NCI-H510A treated with DMSO at 0.1 percent for 48 hours (cell line): ENCODE measurements at regions not wholly inside any gene's neighbourhood (a gene's known extent, or its start where the extent isn't known, plus 50 kb on each side); places are given as distances from the start of the nearest gene placed in this dataset.

Source experiments
- DNase-seq: peaks from one replicate; lab custom pipeline; 2025; lab: John Stamatoyannopoulos, UW

DNA sequence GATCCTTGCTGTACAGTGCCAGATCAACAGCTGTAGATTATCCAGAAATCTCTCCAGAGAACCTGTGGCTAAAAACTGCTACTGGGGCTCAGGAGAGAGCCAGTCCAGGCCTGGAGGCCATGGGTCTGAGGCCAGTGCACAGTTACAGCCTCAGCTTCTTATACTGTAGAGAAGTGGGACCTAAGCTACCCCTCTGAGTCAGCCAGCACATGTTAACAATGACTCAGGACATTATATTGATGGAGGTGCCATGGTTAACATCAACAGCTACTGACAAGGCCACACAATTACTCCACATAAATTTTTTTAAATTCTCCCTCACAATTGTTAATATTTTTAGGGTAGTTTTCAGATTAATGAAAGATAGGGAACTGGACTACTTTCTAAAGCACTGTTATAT, 138.5 kb downstream of the RBM26 start:
- DNase-seq = no peak

- DNase-seq = no peak
These were observed 147.6 kb downstream of the RBM26 start for GRCh38 chr13:79258489-79258888.

- DNase-seq = no peak
These were observed 159.5 kb downstream of the RBM26 start for GRCh38 chr13:79246578-79246949.

DNA sequence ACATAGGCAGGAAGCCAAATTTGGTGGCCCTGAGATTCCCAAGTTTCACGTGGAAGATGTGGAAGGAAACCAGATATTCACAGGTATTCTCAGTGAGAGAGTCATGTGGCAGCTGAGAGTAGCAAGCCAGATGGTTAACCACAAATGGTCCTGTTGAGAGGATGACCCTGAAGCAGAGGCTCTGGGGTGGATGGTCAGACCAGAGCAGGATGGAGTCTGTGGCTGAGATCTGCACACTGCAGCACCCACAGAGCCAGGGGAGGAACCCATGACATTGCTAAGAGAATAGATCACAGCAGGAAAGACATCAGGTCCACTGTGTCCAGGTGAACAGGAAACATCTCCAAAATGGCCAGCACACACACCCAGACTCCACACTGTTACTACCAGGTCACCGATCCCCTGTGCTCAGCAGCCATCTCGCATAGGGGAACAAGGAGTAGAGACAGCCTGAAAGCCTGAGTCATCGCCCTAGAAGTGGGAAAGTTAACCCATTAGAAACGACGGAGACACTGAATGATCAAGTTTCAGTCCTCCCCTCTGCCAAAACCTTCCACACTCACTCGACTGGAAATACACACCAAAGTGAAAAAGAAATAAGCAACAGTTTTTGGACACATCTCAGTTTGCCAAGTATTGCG, 160.0 kb downstream of the RBM26 start:
- no peak for DNase-seq

GRCh38 chr13:79241697-79242096, 164.4 kb downstream of the RBM26 start:
- DNase-seq = no peak

- no peak for DNase-seq
These were observed 168.1 kb downstream of the RBM26 start for GRCh38 chr13:79237981-79238380.

GRCh38 chr13:79231887-79232286, 174.2 kb downstream of the RBM26 start:
- DNase-seq = no peak

- DNase-seq = no peak
These were observed 176.3 kb downstream of the RBM26 start for GRCh38 chr13:79229761-79230160.

GRCh38 chr13:79228972-79229371, 177.1 kb downstream of the RBM26 start:
- DNase-seq = no peak

- DNase-seq = no peak
These were observed 178.6 kb downstream of the RBM26 start for GRCh38 chr13:79227418-79227817.

- DNase-seq = no peak
These were observed 179.1 kb downstream of the RBM26 start for GRCh38 chr13:79226938-79227337.

GRCh38 chr13:79226250-79226649, 179.8 kb downstream of the RBM26 start:
- no peak for DNase-seq

DNA sequence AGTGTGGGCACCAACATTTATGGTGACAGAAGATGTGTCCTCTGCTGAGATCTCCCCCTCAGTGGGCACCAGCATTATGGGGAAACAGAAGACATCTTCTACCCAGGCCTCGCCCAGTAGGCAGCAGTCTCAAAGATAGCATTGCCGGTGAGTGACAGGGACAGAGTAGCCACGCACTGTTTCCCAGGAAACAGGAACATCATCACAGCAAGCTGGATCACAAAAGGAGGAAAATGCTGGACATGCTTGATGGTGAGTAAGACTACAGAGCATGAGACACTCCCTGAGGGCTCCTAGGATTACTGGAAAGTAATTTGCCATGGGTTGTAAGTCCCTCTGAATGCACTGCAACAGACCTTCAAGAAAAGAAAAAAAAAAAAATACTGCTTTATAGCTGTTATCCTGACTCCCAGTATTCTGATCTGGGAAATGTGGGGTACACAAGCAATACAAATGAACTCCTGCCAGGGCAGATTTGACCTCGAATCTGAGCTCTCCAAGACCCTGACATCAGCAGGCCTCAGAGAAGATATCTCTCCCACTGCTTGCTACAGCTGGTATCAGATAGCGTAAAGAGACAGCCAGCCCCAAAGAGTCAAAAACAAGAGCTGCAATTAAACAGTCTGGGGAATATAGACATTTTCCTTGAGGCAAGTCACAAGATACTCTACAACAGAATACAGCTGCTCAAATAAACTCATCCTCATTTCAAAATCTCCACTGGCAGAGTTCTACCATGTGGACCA, 180.4 kb downstream of the RBM26 start:
- DNase-seq = no peak

DNA sequence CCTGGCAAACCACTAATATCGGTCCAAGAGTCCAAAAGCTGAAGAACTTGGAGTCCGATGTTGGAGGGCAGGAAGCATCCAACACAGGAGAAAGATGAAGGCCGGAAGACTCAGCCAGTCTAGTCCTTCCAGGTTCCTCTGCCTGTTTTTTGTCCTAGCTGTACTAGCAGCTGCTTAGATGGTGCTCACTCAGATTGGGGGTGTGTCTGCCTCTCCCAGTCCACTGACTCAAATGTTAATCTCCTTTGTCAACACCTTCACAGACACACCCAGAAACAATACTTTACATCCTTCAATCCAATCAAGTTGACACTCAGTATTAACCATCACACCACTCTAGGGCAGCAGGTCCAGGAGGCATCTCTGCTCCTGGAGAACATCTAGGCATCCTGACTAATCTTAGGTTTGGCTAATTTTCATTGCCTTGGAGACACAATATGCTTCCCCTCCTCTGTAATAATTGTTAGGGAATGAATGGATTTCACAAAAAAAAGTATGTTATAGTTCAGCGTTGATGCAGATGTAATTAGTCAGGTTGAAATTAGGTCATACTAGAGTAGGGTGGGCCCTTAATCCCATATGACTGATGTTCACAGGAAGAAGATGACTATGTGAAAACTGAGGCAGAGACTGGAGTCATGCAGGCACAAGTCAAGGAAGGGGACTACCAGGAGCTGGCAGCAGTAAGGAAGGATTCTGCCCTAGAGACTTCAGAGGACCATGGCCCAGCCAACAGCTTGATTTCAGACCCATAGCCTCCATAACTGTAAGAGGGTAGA, 183.4 kb downstream of the RBM26 start:
- DNase-seq = no peak

DNA sequence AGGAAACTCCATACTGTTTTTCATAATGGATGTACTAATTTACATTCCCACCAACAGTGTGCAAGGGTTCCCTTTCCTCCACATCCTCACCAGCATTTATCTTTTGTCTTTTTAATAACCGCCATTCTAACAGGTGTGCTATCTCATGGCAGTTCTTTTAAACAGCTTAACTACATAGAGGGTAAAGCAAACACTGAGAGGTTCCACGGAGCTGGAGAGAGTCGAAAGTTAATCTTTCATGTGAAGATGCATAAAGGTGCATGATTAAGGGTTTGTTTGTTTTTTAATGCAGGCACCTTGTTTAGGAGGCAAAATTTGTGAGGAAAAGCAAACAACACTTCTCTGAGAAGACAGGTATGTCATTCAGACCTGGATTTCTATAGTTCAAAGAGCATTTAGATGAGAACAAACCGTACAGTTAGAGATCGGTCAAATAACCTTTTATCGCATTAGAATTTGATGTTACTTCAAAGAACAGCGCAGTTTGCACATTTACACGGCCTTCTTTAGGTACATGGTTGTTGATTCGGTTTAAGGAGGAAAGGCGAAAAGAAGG, 193.9 kb downstream of the RBM26 start:
- peak; percentile 14 for DNase-seq

GRCh38 chr13:79211377-79211776, 194.7 kb downstream of the RBM26 start:
- no peak for DNase-seq

- no peak for DNase-seq
These were observed 208.1 kb downstream of the RBM26 start for GRCh38 chr13:79197933-79198332.

DNA sequence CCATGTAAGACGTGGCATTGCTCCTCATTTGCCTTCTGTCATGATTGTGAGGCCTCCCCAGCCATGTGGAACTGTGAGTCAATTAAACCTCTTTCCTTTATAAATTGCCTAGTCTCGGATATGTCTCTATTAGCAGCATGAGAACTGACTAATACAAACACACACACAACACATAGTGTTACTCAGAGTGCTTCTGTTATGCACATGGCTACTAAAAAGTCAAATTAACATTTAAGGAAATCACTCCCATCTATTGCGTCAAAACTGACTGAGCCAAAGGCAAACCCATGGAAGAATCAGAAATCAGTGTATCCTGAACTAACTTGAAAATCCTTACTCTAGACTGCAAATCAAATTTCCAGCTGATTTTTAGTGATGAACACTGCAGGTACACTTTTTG, 209.2 kb downstream of the RBM26 start:
- DNase-seq = no peak

GRCh38 chr13:79196366-79196765, 209.7 kb downstream of the RBM26 start:
- DNase-seq = no peak

- no peak for DNase-seq
These were observed 211.3 kb downstream of the RBM26 start for GRCh38 chr13:79194727-79195126.

GRCh38 chr13:79194272-79194671, 211.8 kb downstream of the RBM26 start:
- DNase-seq = no peak

DNA sequence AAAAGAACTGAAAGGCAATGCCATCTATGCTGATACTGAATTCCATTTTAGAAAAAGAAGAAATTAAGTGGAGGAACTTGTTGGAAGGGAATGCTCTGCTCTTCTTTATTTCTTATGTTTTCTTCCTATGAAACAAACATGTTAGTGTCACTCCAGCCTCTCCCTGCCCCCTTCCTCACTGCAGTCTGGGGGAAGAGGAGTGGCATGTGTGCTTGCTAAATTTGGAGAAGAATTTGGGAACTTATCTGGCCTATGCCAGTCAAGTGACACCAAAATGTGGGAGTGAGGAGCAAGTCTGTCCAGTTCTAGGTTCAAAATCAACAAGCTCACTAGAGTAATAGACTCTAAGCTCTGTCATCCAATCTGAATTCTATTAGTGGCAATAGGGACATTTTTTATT, 214.6 kb downstream of the RBM26 start:
- no peak for DNase-seq

GRCh38 chr13:79190932-79191331, 215.1 kb downstream of the RBM26 start:
- no peak for DNase-seq
